ENCODE measurements at regions not wholly inside any gene's neighbourhood (a gene's known extent, or its start where the extent isn't known, plus 50 kb on each side); places are given as distances from the start of the nearest gene placed in this dataset.

DNA sequence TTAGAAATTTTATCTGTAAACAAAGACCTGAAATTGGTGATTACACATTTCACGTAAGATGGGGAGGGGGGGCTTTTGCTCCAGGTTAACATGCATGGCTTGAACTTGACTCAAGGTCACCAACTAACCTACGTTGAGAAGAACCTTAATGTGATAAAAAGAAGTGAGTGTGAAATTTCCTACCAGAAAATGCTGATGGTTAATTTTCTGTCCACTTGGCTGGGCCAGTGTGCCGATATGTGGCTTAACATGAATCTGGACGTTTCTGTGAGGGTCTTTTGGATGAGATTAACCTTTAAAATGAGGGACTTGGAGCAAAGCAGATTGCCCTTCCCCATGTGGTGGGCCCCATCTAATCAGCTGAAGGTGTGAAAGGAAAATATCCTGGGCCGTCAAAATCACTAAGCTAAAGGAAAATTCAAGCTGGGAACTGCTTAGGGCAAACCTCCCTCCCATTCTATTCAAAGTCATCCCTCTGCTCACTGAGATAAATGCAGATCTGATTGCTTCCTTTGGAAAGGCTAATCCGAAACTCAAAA lies 107.3 kb upstream of the ENPP6 start:
- TF ChIP-seq EZH2 (IDR thresholded peaks at IDR 0.05; ENCODE audit: low read depth, low read length, severe bottlenecking), result no peak
- TF ChIP-seq, protein P1, sequence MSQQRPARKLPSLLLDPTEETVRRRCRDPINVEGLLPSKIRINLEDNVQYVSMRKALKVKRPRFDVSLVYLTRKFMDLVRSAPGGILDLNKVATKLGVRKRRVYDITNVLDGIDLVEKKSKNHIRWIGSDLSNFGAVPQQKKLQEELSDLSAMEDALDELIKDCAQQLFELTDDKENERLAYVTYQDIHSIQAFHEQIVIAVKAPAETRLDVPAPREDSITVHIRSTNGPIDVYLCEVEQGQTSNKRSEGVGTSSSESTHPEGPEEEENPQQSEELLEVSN (IDR thresholded peaks at IDR 0.05), result no peak; the same call in 1 of the 2 replicates
- TF ChIP-seq POLR2A (IDR thresholded peaks at IDR 0.05; ENCODE audit: control extremely low read depth in 1 of 2, low read depth in 2 of 2, low read length in 2 of 2), result no peak
- TF ChIP-seq POLR2AphosphoS5 (IDR thresholded peaks at IDR 0.05; ENCODE audit: low read depth, low read length), result no peak
- TF ChIP-seq CTCF (IDR thresholded peaks at IDR 0.05; ENCODE audit: control extremely low read depth in 1 of 3, insufficient read depth in 1 of 3, low read depth in 1 of 3, low read length in 3 of 3), result no peak
- no peak for TF ChIP-seq CREB1 (IDR thresholded peaks at IDR 0.05)
- TF ChIP-seq RAD21 (IDR thresholded peaks at IDR 0.05 in 1 of 2, conservative IDR thresholded peaks at IDR 0.05 in 1 of 2; ENCODE audit: low read depth in 2 of 2, low read length in 2 of 2), result no peak
